Fibroblast of villous mesenchyme (primary cell): ENCODE measurements at regions not wholly inside any gene's neighbourhood (a gene's known extent, or its start where the extent isn't known, plus 50 kb on each side); places are given as distances from the start of the nearest gene placed in this dataset. TPM values are rescaled to one million over a fixed set of nuclear protein-coding genes. Genes with fewer than 3 reads are reported as not detected.
"Not testable (repeated sequence)": the region's sequence is repeated elsewhere in the genome, so short reads cannot be mapped to it uniquely, and the experiment has no call there.

Experiments
- DNase-seq: peaks from one replicate; pipeline ENCODE4 v3.0.0-alpha.2; 2010; ENCODE audit warnings: low read depth
- H3K4me3 ChIP-seq: 2 replicates; pipeline ENCODE4 v1.5.1; 2011; ENCODE audit warnings: low read depth, mild to moderate bottlenecking, low read length
- small RNA-seq: library from RNA; depleted of rRNA; stranded (forward); fragments of <200 nt; gene quantifications from one replicate; pipeline ENCODE3, GENCODE V24; 2012

DNA sequence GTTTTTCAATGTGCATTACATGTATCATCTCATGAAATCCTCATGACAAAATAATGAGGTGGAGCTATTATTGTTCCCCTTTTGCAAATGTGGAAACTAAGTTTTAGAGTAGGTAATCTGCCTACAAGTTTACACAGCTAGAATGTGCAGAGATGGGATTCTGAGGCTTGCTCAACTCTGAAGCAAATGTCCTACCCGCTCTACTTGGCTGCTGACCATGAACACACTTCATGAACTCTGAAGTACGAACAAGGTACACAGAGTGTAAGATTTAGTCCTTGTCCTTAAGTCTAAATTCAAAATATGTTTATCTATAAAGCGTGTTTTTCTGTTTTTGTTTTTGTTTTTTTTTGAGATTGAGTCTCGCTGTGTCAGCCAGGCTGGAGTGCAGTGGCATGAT is 63.6 kb upstream of the NOTCH2NLA start:
- not testable (repeated sequence) for H3K4me3 ChIP-seq, DNase-seq

DNA sequence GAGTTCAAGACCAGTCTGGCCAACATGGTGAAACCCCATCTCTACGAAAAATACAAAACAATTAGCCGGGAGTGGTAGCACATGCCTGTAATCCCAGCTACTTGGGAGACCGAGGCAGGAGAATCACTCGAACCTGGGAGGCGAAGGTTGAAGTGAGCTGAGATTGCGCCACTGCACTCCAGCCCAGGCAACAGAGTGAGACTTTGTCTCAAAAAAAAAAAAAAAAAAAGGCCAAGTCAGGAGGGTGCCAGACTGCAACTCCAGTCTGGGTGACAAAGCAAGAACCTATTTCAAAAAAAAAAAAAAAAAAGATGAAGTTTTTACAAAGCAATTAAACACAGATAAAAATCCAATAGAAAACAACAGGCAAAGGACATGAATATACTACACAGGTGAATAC is 59.1 kb upstream of the NOTCH2NLA start:
- DNase-seq, H3K4me3 ChIP-seq: not testable (repeated sequence)

DNA sequence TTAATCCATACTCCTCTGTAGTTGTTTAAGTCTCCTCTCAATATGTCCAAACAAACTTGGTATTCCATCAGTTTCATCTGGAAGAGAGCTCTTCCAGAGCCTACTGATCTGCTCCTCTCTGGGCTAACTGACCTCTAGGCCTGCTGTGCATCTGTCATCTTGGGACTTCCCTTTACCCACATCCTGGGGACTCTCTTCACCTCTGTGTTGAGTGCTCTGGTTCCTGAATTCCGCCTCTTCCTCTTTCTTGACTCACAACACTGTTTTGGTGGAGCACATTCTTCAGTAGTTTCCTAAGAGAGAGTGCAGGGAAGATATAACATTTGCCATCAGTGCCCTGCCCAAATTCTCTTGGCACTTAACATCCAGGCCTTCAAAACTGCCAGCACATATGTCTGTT is 55.9 kb upstream of the NOTCH2NLA start:
- DNase-seq, H3K4me3 ChIP-seq: not testable (repeated sequence)

DNA sequence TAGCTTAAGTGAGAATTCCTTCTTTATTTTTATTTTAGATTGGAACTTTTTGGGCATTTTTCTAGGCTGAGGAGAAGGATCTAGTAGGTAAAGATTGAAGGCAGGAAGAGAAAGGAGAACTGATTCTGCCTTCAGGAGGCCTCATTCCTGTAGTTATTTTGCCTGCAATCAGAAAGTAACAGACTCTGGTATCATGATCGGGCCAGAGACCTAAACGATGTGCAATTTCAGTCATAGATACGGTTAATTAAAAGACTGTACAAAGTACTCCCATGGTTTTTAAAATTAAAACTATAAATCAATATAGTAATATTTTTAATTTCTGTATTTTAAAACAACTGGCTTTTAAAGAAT is 54.7 kb upstream of the NOTCH2NLA start:
- H3K4me3 ChIP-seq, DNase-seq: not testable (repeated sequence)

DNA sequence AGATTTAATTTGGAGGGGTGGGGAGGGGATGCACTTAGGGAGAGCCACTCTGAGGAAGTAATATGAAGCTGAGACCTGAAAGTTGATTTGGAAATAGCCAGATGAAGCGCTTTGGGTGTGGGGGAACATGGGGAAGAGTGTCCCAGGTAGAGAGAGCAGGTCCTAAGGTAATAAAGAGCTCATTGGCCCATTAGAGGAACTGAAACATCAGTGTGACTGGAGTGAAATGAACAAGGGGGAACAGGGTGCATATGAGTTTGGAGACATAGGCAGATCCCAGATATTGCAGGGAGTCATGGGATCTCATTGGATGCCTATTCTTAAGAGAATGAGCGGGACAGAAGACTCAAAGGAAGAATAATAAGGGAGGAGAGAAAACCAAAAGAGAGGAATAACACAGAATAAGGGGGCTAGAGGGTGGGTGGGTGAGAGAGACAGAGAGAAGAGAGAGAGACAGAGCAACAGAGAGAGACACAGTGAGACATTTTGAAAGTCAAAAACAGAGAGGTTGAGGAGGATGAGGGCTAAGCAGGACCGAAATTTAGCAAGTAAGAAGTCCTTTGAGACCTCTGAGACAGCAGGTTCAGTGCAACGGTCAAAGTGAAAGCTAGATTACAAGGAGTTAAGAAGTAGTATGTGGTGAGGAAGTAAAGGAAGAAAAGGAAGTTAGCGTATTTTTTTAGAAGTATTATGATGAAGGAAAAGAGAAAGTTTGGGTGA is 54.1 kb upstream of the NOTCH2NLA start:
- DNase-seq, H3K4me3 ChIP-seq: not testable (repeated sequence)

DNA sequence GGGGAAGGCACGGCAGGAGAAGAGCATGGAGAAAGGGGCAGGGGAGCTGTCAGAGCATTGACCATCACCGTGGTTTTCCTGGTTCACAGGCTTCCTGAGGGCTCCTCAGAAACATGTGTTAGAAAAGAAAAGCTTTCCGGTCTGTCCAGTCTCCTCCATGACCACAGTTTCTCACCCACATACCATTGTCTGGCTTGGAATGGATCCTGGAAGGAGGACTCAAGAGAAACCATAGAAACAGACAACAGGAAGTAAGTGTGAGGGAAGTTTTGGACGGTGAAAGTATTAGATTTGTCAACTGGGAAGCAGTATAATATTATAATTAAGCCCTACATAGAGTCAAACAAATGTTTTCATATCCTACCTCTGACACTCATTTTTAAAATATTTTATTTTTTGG is 52.7 kb upstream of the NOTCH2NLA start:
- not testable (repeated sequence) for H3K4me3 ChIP-seq, DNase-seq

DNA sequence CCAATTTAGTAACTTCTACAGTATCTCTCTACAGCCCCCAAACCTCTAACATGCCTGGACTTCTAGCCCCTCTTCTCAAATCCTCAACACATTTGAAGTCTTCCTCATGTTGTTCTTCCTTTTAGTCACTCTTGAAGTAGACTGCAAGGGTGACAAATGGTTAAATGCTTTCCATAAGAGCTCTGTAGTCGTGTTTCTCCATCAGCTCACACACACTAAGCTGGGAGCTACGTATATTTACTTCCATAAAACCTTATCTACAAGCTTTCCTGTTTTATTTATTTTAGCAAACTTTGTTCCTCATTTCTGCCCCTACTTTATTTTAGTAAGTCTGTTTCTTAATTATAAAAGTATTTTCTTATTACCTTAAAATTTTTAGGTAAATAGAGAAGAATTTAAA is 49.9 kb upstream of the NOTCH2NLA start:
- not testable (repeated sequence) for H3K4me3 ChIP-seq, DNase-seq

Small RNA genes in the stretch of these regions (small RNA-seq; reads per million reads assigned to genes)
- 67.7 reads per million, percentile 96 among the genes with 10 or more reads in this experiment for gene RF00003
- gene RF00619: 0.47 reads per million
- gene RNA5SP536: not detected
- not detected for gene RNU6-1071P
